K562 (cell line): ENCODE measurements at regions not wholly inside any gene's neighbourhood (a gene's known extent, or its start where the extent isn't known, plus 50 kb on each side); places are given as distances from the start of the nearest gene placed in this dataset.

ENCODE experiments used
- ATAC-seq: fragments of 200-7000 bp; cut with Tn5 transposase; 3 replicates; pipeline ENCODE4 v1.9.1; 2020; ENCODE audit warnings: moderate library complexity
- BruUV-seq: library from RNA; stranded (reverse); fragments of 400-500 nt; replicated peaks from 2 replicates; lab custom pipeline; 2021; lab: Mats Ljungman, UMichigan
- CTCF ChIA-PET: fragments of 300-600 bp; formaldehyde crosslinking; extraction: SDS; loops from one replicate; lab custom pipeline; 2021; ENCODE audit warnings: low intra/inter-chr PET ratio; lab: Yijun Ruan, JAX
- POLR2A ChIA-PET: fragments of 300-600, 350-650 bp; sonication (Branson Sonifier 250); formaldehyde crosslinking; extraction: SDS; loops from one replicate; lab custom pipeline; 2021; ENCODE audit warnings: antibody characterized with exemption, inconsistent platforms; lab: Yijun Ruan, JAX
- DNase-seq, 4 experiments: peaks; one replicate each; pipeline versions ENCODE4 v3.0.0 to v3.0.0-alpha.2; 2011 to 2018; ENCODE audit warnings: low spot score in 3 of 4, mixed read lengths in 3 of 4; ENCODE audit errors: extremely low read depth in 1 of 4
- FAIRE-seq: peaks from 2 replicates; lab custom pipeline; 2011; peaks lifted over from hg19 to GRCh38; lab: Jason Lieb, UNC
- H2AFZ ChIP-seq: 2 replicates; pipeline ENCODE4 v1.6.0; 2011; ENCODE audit warnings: low read depth, low read length, control low read depth, inconsistent platforms
- H3K27ac ChIP-seq: fragments of 200-600 bp; 3 replicates; pipeline ENCODE4 v1.8.0; 2011; ENCODE audit warnings: low read depth, mild to moderate bottlenecking, control low read depth, inconsistent platforms, low read length, moderate library complexity, mixed read lengths; ENCODE audit errors: extremely low read depth
- H3K27me3 ChIP-seq, 2 experiments: fragments of 300-600 bp in 1 of 2; 2 replicates in 1 of 2; 3 replicates in 1 of 2; pipeline versions ENCODE4 v1.6.0 to v1.8.0; 2011; ENCODE audit warnings: inconsistent platforms in 2 of 2, low read length in 2 of 2, mild to moderate bottlenecking in 1 of 2, mixed read lengths in 1 of 2, moderate library complexity in 1 of 2; ENCODE audit not compliant: control insufficient read depth in 2 of 2, insufficient read depth in 2 of 2
- H3K36me3 ChIP-seq: fragments of 300-600 bp; 3 replicates; pipeline ENCODE4 v1.8.0; 2011; ENCODE audit warnings: mild to moderate bottlenecking, low read length, inconsistent platforms; ENCODE audit not compliant: control insufficient read depth, insufficient read depth
- H3K4me1 ChIP-seq, 2 experiments: fragments of 200-600 bp in 1 of 2; replicated peaks in 1 of 2; 2 replicates in 1 of 2; 3 replicates in 1 of 2; pipeline versions ENCODE4 v1.5.1 to v1.8.0; 2011; ENCODE audit warnings: inconsistent platforms in 2 of 2, low read length in 2 of 2, mild to moderate bottlenecking in 1 of 2, mixed read lengths in 1 of 2, moderate library complexity in 1 of 2; ENCODE audit not compliant: control insufficient read depth in 2 of 2, insufficient read depth in 2 of 2
- H3K4me2 ChIP-seq: 2 replicates; pipeline ENCODE4 v1.6.1; 2011; ENCODE audit warnings: low read length, control low read depth, inconsistent platforms, mixed read lengths; ENCODE audit not compliant: insufficient read depth
- H3K4me3 ChIP-seq: fragments of 200-600 bp; sonication (generic), shearing (Covaris generic); 2 replicates; pipeline ENCODE4 v1.5.1; 2016; ENCODE audit warnings: control low read depth, inconsistent platforms
- H3K79me2 ChIP-seq: fragments of 200-600 bp; 3 replicates; pipeline ENCODE4 v1.8.0; 2011; ENCODE audit warnings: low read length, inconsistent platforms; ENCODE audit not compliant: control insufficient read depth, insufficient read depth
- H3K9ac ChIP-seq, 2 experiments: 2 replicates each; pipeline versions ENCODE4 v1.6.0 to v1.6.1; 2011; ENCODE audit warnings: low read depth in 2 of 2, low read length in 2 of 2, control low read depth in 1 of 2, inconsistent platforms in 1 of 2, mild to moderate bottlenecking in 1 of 2, mixed read lengths in 1 of 2; ENCODE audit not compliant: insufficient read depth in 1 of 2
- H3K9me1 ChIP-seq: one replicate; pipeline ENCODE4 v1.6.0; 2011; ENCODE audit warnings: inconsistent platforms, mild to moderate bottlenecking, low read length, moderate library complexity; ENCODE audit not compliant: control insufficient read depth, insufficient read depth
- H3K9me3 ChIP-seq: replicated peaks from 2 replicates; pipeline ENCODE4 v1.5.1; 2011; ENCODE audit warnings: low read depth, low read length, inconsistent platforms; ENCODE audit not compliant: control insufficient read depth, insufficient read depth
- H4K20me1 ChIP-seq: replicated peaks from 2 replicates; pipeline ENCODE4 v1.6.1; 2011; ENCODE audit warnings: low read length, inconsistent platforms, mixed read lengths; ENCODE audit not compliant: control insufficient read depth, insufficient read depth
- CBFA2T2 ChIP-seq: fragments of 450-650 bp; conservative IDR thresholded peaks from 2 replicates; pipeline ENCODE4 v1.6.1; 2017; ENCODE audit warnings: mild to moderate bottlenecking
- ESRRA ChIP-seq: fragments of 450-650 bp; IDR thresholded peaks from 2 replicates; pipeline ENCODE4 v1.6.1; 2014; ENCODE audit warnings: low read depth, mild to moderate bottlenecking, moderate library complexity, borderline replicate concordance
- EZH2 ChIP-seq: IDR thresholded peaks from 2 replicates; pipeline ENCODE4 v1.6.1; 2012; ENCODE audit warnings: low read depth, mild to moderate bottlenecking, inconsistent platforms, low read length, borderline replicate concordance
- FOS ChIP-seq: IDR thresholded peaks from 3 replicates; pipeline ENCODE4 v1.6.1; 2011; ENCODE audit not compliant: insufficient read length; ENCODE audit errors: extremely low read depth
- GATAD2A ChIP-seq: fragments of 450-650 bp; IDR thresholded peaks from 2 replicates; pipeline ENCODE4 v1.6.1; 2017
- JUND ChIP-seq, 2 experiments: IDR thresholded peaks; 2 replicates in 1 of 2; 3 replicates in 1 of 2; pipeline ENCODE4 v1.6.1; 2011; ENCODE audit warnings: borderline replicate concordance in 2 of 2, low read depth in 2 of 2, low read length in 2 of 2, improper control_type of control experiment in 1 of 2, missing biosample characterization in 1 of 2, missing genetic modification characterization in 1 of 2, missing genetic modification reagents in 1 of 2
- KAT7 ChIP-seq: sonication (generic); formaldehyde crosslinking; IDR thresholded peaks from 2 replicates; pipeline ENCODE4 v1.8.0; 2022; ENCODE audit warnings: missing genetic modification reagents, mild to moderate bottlenecking, borderline replicate concordance
- POLR2H ChIP-seq: IDR thresholded peaks from 2 replicates; pipeline ENCODE4 v1.6.1; 2016; ENCODE audit warnings: missing genetic modification characterization, low read depth, mild to moderate bottlenecking, control low read depth, missing compliant biosample characterization, moderate library complexity
- POLR3G ChIP-seq: IDR thresholded peaks from 2 replicates; pipeline ENCODE4 v1.6.1; 2011; ENCODE audit not compliant: insufficient read length, insufficient replicate concordance; ENCODE audit errors: extremely low read depth
- RFX1 ChIP-seq: fragments of 450-650 bp; IDR thresholded peaks from 2 replicates; pipeline ENCODE4 v1.6.1; 2016; ENCODE audit warnings: mild to moderate bottlenecking, moderate library complexity
- SRSF9 ChIP-seq: fragments of 200-400 bp; formaldehyde crosslinking; IDR thresholded peaks from 2 replicates; pipeline ENCODE4 v1.6.1; 2017; ENCODE audit warnings: low read depth, low read length, borderline replicate concordance
- TRIM28 ChIP-seq: fragments of 450-650 bp; IDR thresholded peaks from 2 replicates; pipeline ENCODE4 v1.6.1; 2017
- ZNF586 ChIP-seq: fragments of 450-650 bp; formaldehyde crosslinking; conservative IDR thresholded peaks from 2 replicates; pipeline ENCODE4 v1.4.0; 2020; ENCODE audit warnings: mild to moderate bottlenecking, moderate library complexity
- WGBS: fragments of 100-300 bp; shearing (Covaris generic); methylation state at CpG from one replicate; pipeline ENCODE4 v1.1.6; 2016; ENCODE audit warnings: low coverage, mixed read lengths; ENCODE audit not compliant: insufficient coverage; ENCODE audit errors: missing lambda C conversion rate; 5-methylcytosine and 5-hydroxymethylcytosine counted together
- in situ Hi-C: fragments of 300-500 bp; cut with MboI; formaldehyde crosslinking; loops from 4 replicates; pipeline ENCODE4 v1.15.0; 2018; ENCODE audit warnings: inconsistent platforms, mixed read lengths
- intact Hi-C: fragments of 100-400 bp; cut with micrococcal nuclease; formaldehyde crosslinking; loops from 2 replicates; pipeline ENCODE4 v1.14.2; 2022
- TF ChIP-seq, protein P1 (sequence below): fragments of 450-650 bp; IDR thresholded peaks from 2 replicates; pipeline ENCODE4 v1.6.1; 2018; ENCODE audit warnings: mild to moderate bottlenecking, low read depth; ENCODE audit not compliant: partially characterized antibody
- TF ChIP-seq, protein P2 (sequence below): fragments of 450-650 bp; formaldehyde crosslinking; IDR thresholded peaks from 2 replicates; pipeline ENCODE4 v1.4.0; 2022; ENCODE audit warnings: missing genetic modification characterization
- TF ChIP-seq, protein P3 (sequence below): IDR thresholded peaks from 2 replicates; pipeline ENCODE4 v1.6.1; 2011; ENCODE audit not compliant: insufficient read length; ENCODE audit errors: extremely low read depth
- TF ChIP-seq, protein P4 (sequence below): fragments of 450-650 bp; IDR thresholded peaks from 2 replicates; pipeline ENCODE4 v1.6.1; 2016; ENCODE audit warnings: low read depth, mild to moderate bottlenecking, moderate library complexity

DNA sequence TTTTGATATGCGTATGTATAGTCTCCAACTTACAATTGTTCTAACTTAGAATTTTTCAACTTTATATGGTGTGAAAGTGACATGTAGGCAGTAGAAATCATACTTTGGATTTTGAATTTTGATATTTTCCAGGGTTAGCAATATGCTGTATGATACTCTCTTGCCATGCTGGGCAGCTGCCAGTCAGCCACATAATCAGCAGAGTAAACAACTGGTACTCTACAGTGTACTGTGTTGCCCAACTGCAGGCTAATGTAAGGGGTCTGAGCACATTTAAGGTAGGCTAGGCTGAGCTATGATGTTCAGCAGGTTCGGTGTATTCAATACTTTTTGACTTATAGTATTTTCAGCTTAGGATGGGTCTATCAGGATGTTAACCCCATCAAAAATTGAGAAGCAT is 52.0 kb upstream of the RYK start:
- no TSS peak for BruUV-seq
- Histone ChIP-seq H3K4me2 (no peak overlapping the region), H2AFZ (no peak overlapping the region), H3K79me2 (no peaks in the 10 kb centered on the region), H3K4me3 (no peak overlapping the region), H3K4me1 (no peaks in the 10 kb centered on the region), H3K27me3 (peaks cover 2 to 16% of the 10 kb centered on the region in 2 experiments; a peak in 3 of 5 replicates), H3K27ac (no peak overlapping the region), H3K9ac (no peak overlapping the region), H3K36me3 (no peaks in the 10 kb centered on the region), H3K9me3 (no peaks in the 10 kb centered on the region), H3K9me1 (no peaks in the 10 kb centered on the region), H4K20me1 (no peaks in the 10 kb centered on the region)
- intact Hi-C loops (loop anchor here (10.0 kb wide), 1 partner anchor 368 kb away; no protein-coding TSS in a partner anchor), in situ Hi-C loops (no loop called here)
- no peak for TF ChIP-seq POLR3G
- TF ChIP-seq GATAD2A, result no peak
- no peak for TF ChIP-seq SRSF9
- no peak for TF ChIP-seq RFX1
- no peak for TF ChIP-seq TRIM28
- TF ChIP-seq, protein P1, sequence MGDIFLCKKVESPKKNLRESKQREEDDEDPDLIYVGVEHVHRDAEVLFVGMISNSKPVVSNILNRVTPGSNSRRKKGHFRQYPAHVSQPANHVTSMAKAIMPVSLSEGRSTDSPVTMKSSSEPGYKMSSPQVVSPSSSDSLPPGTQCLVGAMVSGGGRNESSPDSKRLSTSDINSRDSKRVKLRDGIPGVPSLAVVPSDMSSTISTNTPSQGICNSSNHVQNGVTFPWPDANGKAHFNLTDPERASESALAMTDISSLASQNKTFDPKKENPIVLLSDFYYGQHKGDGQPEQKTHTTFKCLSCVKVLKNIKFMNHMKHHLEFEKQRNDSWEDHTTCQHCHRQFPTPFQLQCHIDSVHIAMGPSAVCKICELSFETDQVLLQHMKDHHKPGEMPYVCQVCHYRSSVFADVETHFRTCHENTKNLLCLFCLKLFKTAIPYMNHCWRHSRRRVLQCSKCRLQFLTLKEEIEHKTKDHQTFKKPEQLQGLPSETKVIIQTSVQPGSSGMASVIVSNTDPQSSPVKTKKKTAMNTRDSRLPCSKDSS, result no peak
- TF ChIP-seq EZH2, result no peak
- TF ChIP-seq, protein P2, sequence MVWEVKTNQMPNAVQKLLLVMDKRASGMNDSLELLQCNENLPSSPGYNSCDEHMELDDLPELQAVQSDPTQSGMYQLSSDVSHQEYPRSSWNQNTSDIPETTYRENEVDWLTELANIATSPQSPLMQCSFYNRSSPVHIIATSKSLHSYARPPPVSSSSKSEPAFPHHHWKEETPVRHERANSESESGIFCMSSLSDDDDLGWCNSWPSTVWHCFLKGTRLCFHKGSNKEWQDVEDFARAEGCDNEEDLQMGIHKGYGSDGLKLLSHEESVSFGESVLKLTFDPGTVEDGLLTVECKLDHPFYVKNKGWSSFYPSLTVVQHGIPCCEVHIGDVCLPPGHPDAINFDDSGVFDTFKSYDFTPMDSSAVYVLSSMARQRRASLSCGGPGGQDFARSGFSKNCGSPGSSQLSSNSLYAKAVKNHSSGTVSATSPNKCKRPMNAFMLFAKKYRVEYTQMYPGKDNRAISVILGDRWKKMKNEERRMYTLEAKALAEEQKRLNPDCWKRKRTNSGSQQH (CRISPR knock-in tag), result no peak
- TF ChIP-seq, protein P3, sequence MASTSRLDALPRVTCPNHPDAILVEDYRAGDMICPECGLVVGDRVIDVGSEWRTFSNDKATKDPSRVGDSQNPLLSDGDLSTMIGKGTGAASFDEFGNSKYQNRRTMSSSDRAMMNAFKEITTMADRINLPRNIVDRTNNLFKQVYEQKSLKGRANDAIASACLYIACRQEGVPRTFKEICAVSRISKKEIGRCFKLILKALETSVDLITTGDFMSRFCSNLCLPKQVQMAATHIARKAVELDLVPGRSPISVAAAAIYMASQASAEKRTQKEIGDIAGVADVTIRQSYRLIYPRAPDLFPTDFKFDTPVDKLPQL, result no peak
- TF ChIP-seq, protein P4, sequence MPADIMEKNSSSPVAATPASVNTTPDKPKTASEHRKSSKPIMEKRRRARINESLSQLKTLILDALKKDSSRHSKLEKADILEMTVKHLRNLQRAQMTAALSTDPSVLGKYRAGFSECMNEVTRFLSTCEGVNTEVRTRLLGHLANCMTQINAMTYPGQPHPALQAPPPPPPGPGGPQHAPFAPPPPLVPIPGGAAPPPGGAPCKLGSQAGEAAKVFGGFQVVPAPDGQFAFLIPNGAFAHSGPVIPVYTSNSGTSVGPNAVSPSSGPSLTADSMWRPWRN, result no peak
- no peak for TF ChIP-seq KAT7 (CRISPR knock-in tag)
- no peak for TF ChIP-seq POLR2H (tag)
- no peak for TF ChIP-seq ESRRA
- TF ChIP-seq CBFA2T2, result no peak
- TF ChIP-seq ZNF586 (CRISPR knock-in tag), result no peak
- TF ChIP-seq FOS, result no peak
- TF ChIP-seq JUND (IDR thresholded peaks at IDR 0.05; ENCODE audit: borderline replicate concordance, low read depth, low read length), result no peak
- no peak for TF ChIP-seq JUND (tag; IDR thresholded peaks at IDR 0.05; ENCODE audit: borderline replicate concordance, low read depth, low read length)
- WGBS, result 0% methylated on average over 2 of the region's 2 CpGs
- ATAC-seq, result no peak
- DNase-seq, result no peak
- FAIRE-seq, result no peak
- POLR2A ChIA-PET, result interaction anchor here (1.4 kb wide), 1 partner anchor 178 kb away, joined by 3 read pairs; no protein-coding TSS in a partner anchor
- CTCF ChIA-PET, result no interaction called here
